NCI-H510A (cell line): ENCODE measurements at regions not wholly inside any gene's neighbourhood (a gene's known extent, or its start where the extent isn't known, plus 50 kb on each side); places are given as distances from the start of the nearest gene placed in this dataset.

Source experiments
- DNase-seq: peaks from one replicate; lab custom pipeline; 2025; lab: John Stamatoyannopoulos, UW

GRCh38 chr3:76429581-76430177 lies 610.2 kb upstream of the ROBO2 start:
- no peak for DNase-seq

GRCh38 chr3:76432396-76432795 lies 607.5 kb upstream of the ROBO2 start:
- DNase-seq, result no peak

- DNase-seq, result no peak
These were observed 603.0 kb upstream of the ROBO2 start for GRCh38 chr3:76436894-76437293.

- no peak for DNase-seq
These were observed 600.9 kb upstream of the ROBO2 start for GRCh38 chr3:76438971-76439370.

- DNase-seq, result no peak
These were observed 597.5 kb upstream of the ROBO2 start for GRCh38 chr3:76442374-76442915.

GRCh38 chr3:76456322-76456721 lies 583.6 kb upstream of the ROBO2 start:
- no peak for DNase-seq

- DNase-seq, result no peak
These were observed 576.4 kb upstream of the ROBO2 start for GRCh38 chr3:76463501-76463900.

- DNase-seq, result no peak
These were observed 569.6 kb upstream of the ROBO2 start for GRCh38 chr3:76470285-76470684.

GRCh38 chr3:76474632-76475031 lies 565.3 kb upstream of the ROBO2 start:
- no peak for DNase-seq

GRCh38 chr3:76479161-76479650 lies 560.7 kb upstream of the ROBO2 start:
- no peak for DNase-seq

GRCh38 chr3:76482510-76482909 lies 557.4 kb upstream of the ROBO2 start:
- no peak for DNase-seq

- DNase-seq, result no peak
These were observed 552.5 kb upstream of the ROBO2 start for GRCh38 chr3:76487446-76487845.

- no peak for DNase-seq
These were observed 549.8 kb upstream of the ROBO2 start for GRCh38 chr3:76490064-76490463.

GRCh38 chr3:76495216-76495615 lies 544.7 kb upstream of the ROBO2 start:
- DNase-seq, result no peak

GRCh38 chr3:76497636-76498035 lies 542.3 kb upstream of the ROBO2 start:
- DNase-seq, result no peak

GRCh38 chr3:76500746-76501275 lies 539.1 kb upstream of the ROBO2 start:
- no peak for DNase-seq

GRCh38 chr3:76501315-76501714 lies 538.6 kb upstream of the ROBO2 start:
- no peak for DNase-seq

- DNase-seq, result no peak
These were observed 537.8 kb upstream of the ROBO2 start for GRCh38 chr3:76502076-76502475.

GRCh38 chr3:76505202-76505845 lies 534.6 kb upstream of the ROBO2 start:
- no peak for DNase-seq

- DNase-seq, result peak; percentile 15
These were observed 530.6 kb upstream of the ROBO2 start for GRCh38 chr3:76509179-76509830.

GRCh38 chr3:76514836-76515235 lies 525.1 kb upstream of the ROBO2 start:
- DNase-seq, result no peak

GRCh38 chr3:76523337-76523736 lies 516.6 kb upstream of the ROBO2 start:
- DNase-seq, result no peak

GRCh38 chr3:76525726-76526125 lies 514.2 kb upstream of the ROBO2 start:
- no peak for DNase-seq
